GM21576 (cell line): ENCODE measurements at regions not wholly inside any gene's neighbourhood (a gene's known extent, or its start where the extent isn't known, plus 50 kb on each side); places are given as distances from the start of the nearest gene placed in this dataset.
"Not testable (repeated sequence)": the region's sequence is repeated elsewhere in the genome, so short reads cannot be mapped to it uniquely, and the experiment has no call there.

Source experiments
- ATAC-seq: cut with Tn5 transposase; IDR thresholded peaks from one replicate; pipeline ENCODE4 v1.9.1; 2021; ENCODE audit warnings: mild to moderate bottlenecking, moderate library complexity; ENCODE audit not compliant: unreplicated experiment

DNA sequence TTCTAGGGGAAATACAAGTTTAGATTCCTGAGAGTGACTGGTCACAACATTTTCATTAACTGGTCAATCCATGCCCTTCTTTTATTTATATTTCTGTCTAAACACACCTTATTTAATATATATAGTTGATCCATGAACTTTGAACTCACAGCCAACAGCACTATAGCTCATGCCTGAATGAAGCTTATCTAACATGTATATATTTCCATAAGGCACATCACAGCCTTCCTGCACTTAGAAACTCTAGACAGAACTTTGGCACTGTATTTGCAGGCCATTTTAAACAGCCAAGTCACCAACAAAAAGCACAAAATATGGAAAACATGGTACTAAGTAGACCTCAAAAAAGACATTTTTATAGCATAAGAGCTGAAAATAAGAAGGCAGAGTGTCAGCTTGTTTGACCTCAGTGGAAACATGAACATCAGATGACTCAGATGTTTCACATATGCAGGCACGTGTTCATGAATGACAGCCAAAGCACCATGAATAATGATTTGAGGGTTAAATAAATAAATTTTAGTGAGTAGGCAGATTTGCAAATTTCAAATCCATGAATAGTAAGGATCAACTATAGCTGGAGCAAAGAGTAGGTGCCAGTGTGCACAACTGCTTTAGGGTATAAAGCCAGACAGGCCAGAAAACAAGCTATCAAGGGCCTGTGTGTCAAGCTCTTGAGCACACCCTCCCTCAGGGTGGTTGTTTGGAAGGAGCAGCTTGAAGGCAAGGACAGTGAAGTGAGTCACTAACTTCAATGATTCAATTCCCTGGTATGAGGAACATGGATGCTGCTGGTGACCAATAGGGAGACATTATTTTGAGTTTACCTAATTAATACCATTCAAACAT, 88.9 kb upstream of the NT5E start:
- no peak for ATAC-seq

DNA sequence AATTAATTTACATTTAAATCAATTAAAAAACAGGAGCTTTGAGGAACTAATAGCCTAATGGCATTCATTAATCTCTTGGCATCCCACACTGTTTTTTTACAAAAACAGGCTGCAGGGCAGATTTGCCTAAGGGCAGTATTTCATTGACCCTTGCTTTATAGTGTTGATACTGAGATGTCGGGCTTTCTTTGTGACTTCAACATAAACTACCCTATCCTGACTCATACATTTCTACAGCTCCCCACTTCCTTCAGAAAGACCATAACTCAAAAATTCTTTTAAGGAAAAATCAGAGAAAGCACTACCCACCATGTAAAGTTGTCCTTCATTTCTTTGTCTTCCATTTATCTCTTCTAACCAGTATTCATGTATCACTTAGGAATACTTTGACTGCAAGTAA, 92.2 kb upstream of the NT5E start:
- ATAC-seq = no peak

DNA sequence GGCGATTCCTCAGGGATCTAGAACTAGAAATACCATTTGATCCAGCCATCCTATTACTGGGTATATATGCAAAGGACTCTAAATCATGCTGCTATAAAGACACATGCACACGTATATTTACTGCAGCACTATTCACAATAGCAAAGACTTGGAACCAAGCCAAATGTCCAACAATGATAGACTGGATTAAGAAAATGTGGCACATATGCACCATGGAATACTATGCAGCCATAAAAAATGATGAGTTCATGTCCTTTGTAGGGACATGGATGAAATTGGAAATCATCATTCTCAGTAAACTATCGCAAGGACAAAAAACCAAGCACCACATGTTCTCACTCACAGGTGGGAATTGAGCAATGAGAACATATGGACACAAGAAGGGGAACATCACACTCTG, 93.1 kb upstream of the NT5E start:
- ATAC-seq = not testable (repeated sequence)

GRCh38 chr6:85355816-85356215, 94.1 kb upstream of the NT5E start:
- ATAC-seq = no peak

GRCh38 chr6:85354761-85355618, 94.9 kb upstream of the NT5E start:
- peak; percentile 91 for ATAC-seq

- no peak for ATAC-seq
Measured at GRCh38 chr6:85353012-85353411, 96.9 kb upstream of the NT5E start.

GRCh38 chr6:85348643-85349042, 101.2 kb upstream of the NT5E start:
- ATAC-seq = no peak

- no peak for ATAC-seq
Measured at GRCh38 chr6:85347812-85348211, 102.1 kb upstream of the NT5E start.

DNA sequence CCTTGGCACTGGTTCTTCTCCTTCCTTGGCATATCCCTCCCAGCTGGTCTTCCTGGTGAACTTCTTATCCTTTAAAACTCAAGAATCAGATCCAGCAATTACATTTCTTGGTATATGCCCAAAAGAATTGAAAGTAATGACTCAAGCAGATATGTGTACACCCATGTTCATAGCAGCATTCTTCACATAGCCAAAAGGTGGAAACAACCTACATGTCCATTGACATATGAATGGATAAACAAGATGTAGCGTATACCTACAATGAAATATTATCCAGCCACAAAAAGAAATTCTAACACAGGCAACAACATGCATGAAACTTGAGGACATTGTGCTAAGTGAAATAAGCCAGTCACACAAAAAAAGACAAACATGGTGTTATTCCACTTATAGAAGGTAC, 103.7 kb upstream of the NT5E start:
- ATAC-seq = no peak

- ATAC-seq = no peak
Measured at GRCh38 chr6:85344996-85345395, 104.9 kb upstream of the NT5E start.

- ATAC-seq = no peak
Measured at GRCh38 chr6:85343428-85343827, 106.5 kb upstream of the NT5E start.

GRCh38 chr6:85329196-85329595, 120.7 kb upstream of the NT5E start:
- ATAC-seq = no peak

DNA sequence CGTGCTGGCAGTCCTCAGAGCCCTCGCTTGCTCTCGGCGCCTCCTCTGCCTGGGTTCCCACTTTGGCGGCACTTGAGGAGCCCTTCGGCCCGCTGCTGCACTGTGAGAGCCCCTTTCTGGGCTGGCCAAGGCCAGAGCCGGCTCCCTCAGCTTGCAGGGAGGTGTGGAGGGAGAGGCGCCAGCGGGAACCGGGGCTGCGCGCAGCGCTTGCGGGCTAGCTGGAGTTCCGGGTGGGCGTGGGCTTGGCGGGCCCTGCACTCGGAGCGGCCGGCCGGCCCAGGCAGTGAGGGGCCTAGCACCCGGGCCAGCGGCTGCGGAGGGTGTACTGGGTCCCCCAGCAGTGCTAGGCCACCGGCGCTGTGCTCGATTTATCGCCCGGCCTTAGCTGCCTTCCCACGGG, 124.1 kb upstream of the NT5E start:
- ATAC-seq = not testable (repeated sequence)

DNA sequence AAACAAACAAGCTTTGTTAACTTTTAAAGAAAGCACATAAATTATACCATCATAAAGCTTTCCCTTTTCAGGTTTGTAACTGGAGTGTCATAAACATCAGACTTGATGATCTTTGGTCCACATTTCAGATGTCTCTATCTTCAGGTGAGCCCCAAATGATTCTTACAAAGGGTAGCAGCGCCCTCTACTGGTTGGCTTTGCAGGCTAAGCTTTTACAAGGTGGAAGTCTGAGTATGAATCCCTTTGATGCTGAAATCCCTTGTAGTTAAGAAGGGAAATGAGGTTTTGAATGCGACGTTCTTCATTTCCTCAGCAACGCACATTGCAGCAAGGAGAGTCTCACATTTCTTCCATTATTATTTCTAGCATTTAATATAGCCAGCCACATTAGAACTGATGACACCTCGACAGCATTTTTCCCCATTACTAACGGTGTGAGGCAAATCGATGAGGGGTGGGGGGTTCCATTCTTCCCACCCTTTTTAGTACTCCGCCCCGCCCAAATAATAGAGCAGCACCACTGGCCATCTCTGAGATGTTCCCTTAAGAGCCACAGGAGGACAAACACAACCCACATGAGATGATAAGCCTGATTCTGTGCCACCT, 126.3 kb upstream of the NT5E start:
- peak; percentile 89 for ATAC-seq

- no peak for ATAC-seq
Measured at GRCh38 chr6:85322446-85323105, 127.3 kb upstream of the NT5E start.

- no peak for ATAC-seq
Measured at GRCh38 chr6:85321906-85322305, 128.0 kb upstream of the NT5E start.

GRCh38 chr6:85314586-85314985, 135.3 kb upstream of the NT5E start:
- no peak for ATAC-seq

DNA sequence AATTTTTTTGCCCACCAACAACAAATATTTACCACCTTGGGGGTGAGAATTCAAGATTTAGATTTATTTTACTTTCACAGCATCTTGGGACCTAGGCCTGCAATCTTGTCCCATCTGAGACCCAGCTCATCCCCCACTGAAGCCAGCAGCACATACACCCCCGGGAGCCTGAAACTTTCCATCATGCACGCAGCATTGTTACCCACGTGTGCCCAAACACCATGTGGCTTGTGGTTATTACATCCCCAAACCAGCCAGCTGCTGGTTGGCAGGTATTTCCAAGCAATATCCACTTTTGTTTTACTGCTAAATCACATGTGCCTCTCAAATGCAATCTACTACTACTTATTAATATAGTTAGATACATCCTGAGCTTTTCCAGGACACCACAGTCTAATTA, 149.3 kb upstream of the NT5E start:
- ATAC-seq = no peak

GRCh38 chr6:85298553-85298952, 151.3 kb upstream of the NT5E start:
- no peak for ATAC-seq

- ATAC-seq = no peak
Measured at GRCh38 chr6:85291326-85291725, 158.6 kb upstream of the NT5E start.

GRCh38 chr6:85287654-85288053, 162.2 kb upstream of the NT5E start:
- ATAC-seq = no peak
